Activated CD8-positive, alpha-beta T cell treated with anti-CD3 and anti-CD28 coated beads, Interleukin-2, amount 10 ng/mL, durations not matched to agents 7 days and 5 days (primary cell): ENCODE measurements at regions not wholly inside any gene's neighbourhood (a gene's known extent, or its start where the extent isn't known, plus 50 kb on each side); places are given as distances from the start of the nearest gene placed in this dataset.
"Not testable (repeated sequence)": the region's sequence is repeated elsewhere in the genome, so short reads cannot be mapped to it uniquely, and the experiment has no call there.

Experiments used
- ATAC-seq: fragments of 150-1000 bp; cut with Tn5 transposase; one replicate; pipeline ENCODE4 v1.10.0; 2021; ENCODE audit warnings: moderate library complexity
- CTCF ChIA-PET: fragments of 350-600 bp; sonication (Branson Sonifier 250); formaldehyde crosslinking; loops from one replicate; lab custom pipeline; 2021; ENCODE audit warnings: antibody characterized with exemption; lab: Charles Lee
- POLR2A ChIA-PET: fragments of 350-600 bp; sonication (Branson Sonifier 250); formaldehyde crosslinking; loops from one replicate; lab custom pipeline; 2021; ENCODE audit warnings: antibody characterized with exemption; lab: Charles Lee
- DNase-seq: peaks from one replicate; pipeline ENCODE4 v3.0.0-alpha.2; 2020
- H3K27ac Mint-ChIP-seq: one replicate; pipeline ENCODE4 v1.8.0; 2021; ENCODE audit warnings: mild to moderate bottlenecking, mixed read lengths
- H3K27me3 Mint-ChIP-seq: one replicate; pipeline ENCODE4 v1.8.0; 2021; ENCODE audit warnings: low read depth, mixed read lengths
- H3K36me3 Mint-ChIP-seq: one replicate; pipeline ENCODE4 v1.8.0; 2021; ENCODE audit warnings: low read depth, mixed read lengths
- H3K4me1 Mint-ChIP-seq: one replicate; pipeline ENCODE4 v1.8.0; 2021; ENCODE audit warnings: low read depth, mixed read lengths
- H3K4me3 Mint-ChIP-seq: one replicate; pipeline ENCODE4 v1.8.0; 2021; ENCODE audit warnings: mild to moderate bottlenecking, mixed read lengths
- H3K9me3 Mint-ChIP-seq: one replicate; pipeline ENCODE4 v1.8.0; 2022; ENCODE audit warnings: mixed read lengths; ENCODE audit not compliant: insufficient read depth

DNA sequence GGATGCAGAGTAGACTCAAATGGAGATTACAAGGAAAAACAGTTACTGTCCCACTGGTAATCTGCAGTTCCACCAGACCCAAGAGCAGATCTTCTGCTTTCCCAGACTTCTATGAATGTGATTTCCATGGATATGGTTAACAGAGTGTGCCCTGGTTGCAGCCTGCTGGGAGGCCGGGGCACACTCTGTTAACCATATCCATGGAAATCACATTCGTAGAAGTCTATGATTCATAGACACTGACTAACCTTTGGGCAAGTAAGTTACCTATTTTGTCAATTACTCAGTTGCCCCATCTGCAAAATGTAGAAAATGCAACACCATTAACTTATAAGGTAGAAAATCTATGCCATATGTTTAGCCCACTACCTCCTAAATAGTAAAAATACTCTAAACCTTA lies 443.1 kb upstream of the PITX2 start:
- Mint-ChIP-seq H3K36me3 (no peaks in the 10 kb centered on the region), H3K27ac (no peak overlapping the region), H3K4me1 (no peaks in the 10 kb centered on the region), H3K4me3 (no peak overlapping the region), H3K9me3 (no peaks in the 10 kb centered on the region), H3K27me3 (no peaks in the 10 kb centered on the region)
- ChIA-PET POLR2A (no interaction called here), CTCF (no interaction called here)
- DNase-seq (no peak), ATAC-seq (no peak)

DNA sequence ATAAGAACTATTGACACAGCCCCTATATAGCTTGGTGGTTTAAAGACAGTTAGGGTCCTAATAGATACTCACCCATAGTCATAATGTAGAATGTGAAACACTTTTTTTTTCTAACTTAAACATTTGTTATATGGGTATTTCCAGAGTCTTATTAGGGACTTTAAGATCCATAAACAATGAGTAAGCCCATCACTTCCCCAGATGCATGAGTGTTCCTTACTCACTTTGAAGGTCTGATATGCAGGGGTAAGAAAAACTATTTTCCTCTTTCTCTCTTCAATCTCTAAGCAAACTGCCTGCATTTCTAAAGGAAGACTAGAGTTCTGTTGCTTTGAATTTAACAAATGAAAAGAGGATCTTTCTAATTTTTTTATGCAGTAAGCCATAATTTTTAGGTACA lies 443.6 kb upstream of the PITX2 start:
- H3K36me3 Mint-ChIP-seq, result no peaks in the 10 kb centered on the region
- no peak overlapping the region for H3K27ac Mint-ChIP-seq
- H3K9me3 Mint-ChIP-seq, result no peaks in the 10 kb centered on the region
- CTCF ChIA-PET, result no interaction called here
- no peaks in the 10 kb centered on the region for H3K27me3 Mint-ChIP-seq
- no peak overlapping the region for H3K4me3 Mint-ChIP-seq
- ATAC-seq (no peak), DNase-seq (no peak)
- no peaks in the 10 kb centered on the region for H3K4me1 Mint-ChIP-seq
- POLR2A ChIA-PET, result no interaction called here

DNA sequence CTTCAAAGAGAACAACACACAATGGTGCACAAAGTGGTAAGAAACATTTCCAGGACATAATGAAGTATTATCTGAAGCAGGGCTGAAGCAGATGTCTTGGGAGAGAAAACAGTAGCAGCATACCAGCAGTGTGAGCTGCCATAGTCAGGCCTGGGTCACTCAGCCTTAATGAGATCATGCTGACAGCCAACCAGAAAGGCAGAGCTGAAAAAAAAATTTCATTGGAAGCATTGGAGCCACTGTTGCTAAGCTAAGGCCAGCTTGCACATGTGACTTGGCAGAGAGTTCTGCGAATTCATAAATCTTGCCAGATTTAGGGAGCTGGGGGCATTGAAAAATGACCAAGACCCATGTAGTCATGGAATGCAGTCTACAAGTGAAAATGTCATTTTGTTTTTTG lies 444.0 kb upstream of the PITX2 start:
- no peak for ATAC-seq
- CTCF ChIA-PET, result no interaction called here
- no peaks in the 10 kb centered on the region for H3K4me1 Mint-ChIP-seq
- no peak overlapping the region for H3K27ac Mint-ChIP-seq
- POLR2A ChIA-PET, result no interaction called here
- no peaks in the 10 kb centered on the region for H3K36me3 Mint-ChIP-seq
- no peaks in the 10 kb centered on the region for H3K27me3 Mint-ChIP-seq
- H3K9me3 Mint-ChIP-seq, result no peaks in the 10 kb centered on the region
- H3K4me3 Mint-ChIP-seq, result no peak overlapping the region
- DNase-seq, result no peak

DNA sequence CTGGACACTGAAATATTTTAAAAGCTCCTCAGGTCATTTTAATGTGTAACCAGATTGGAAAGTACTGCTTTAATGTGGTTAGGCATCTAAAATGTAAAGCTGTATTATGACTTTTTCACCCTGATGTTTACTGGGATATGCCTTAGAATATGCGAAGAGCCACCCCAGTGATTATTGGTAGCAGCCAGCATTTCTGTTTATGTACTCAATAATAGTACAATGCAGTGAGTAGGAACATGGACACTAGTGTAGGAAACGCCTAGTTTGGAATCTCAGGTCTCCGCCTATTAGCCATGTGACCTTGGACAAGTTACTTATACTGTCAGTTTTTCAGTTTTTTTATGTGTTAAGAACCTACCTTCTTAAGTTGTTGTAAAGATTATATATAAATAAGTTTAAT lies 446.0 kb upstream of the PITX2 start:
- POLR2A ChIA-PET, result no interaction called here
- peaks cover 3% of the 10 kb centered on the region for H3K9me3 Mint-ChIP-seq

DNA sequence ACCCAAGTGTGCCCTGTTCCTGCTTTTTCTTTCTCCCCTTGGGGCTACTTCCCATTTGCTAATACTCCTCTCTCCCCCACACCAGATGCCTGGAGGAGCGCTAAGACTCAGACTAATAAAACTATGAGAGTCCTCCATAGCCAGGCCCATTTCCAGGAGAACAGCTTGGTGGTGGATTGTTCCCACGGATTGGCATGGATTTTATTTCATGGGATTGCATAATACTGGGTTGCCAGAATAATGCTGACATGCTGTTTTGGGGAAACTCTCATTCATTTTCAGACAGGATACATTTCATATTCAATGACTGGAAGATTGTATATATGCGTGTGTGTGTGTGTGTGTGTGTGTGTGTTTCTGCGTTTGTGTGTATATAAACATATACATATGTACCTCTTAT lies 447.5 kb upstream of the PITX2 start:
- CTCF ChIA-PET, result no interaction called here
- no peak overlapping the region for H3K4me3 Mint-ChIP-seq
- H3K4me1 Mint-ChIP-seq, result no peaks in the 10 kb centered on the region
- DNase-seq (no peak), ATAC-seq (no peak)
- no peaks in the 10 kb centered on the region for H3K36me3 Mint-ChIP-seq
- H3K27me3 Mint-ChIP-seq, result no peaks in the 10 kb centered on the region
- peaks cover 6% of the 10 kb centered on the region for H3K9me3 Mint-ChIP-seq
- POLR2A ChIA-PET, result no interaction called here
- H3K27ac Mint-ChIP-seq, result no peak overlapping the region

More for the DNA sequence above, 446.0 kb upstream of the PITX2 start:
- no peaks in the 10 kb centered on the region for H3K4me1 Mint-ChIP-seq
- no peaks in the 10 kb centered on the region for H3K27me3 Mint-ChIP-seq
- H3K27ac Mint-ChIP-seq, result no peak overlapping the region
- H3K4me3 Mint-ChIP-seq, result no peak overlapping the region
- no peak for DNase-seq
- ATAC-seq, result no peak
- H3K36me3 Mint-ChIP-seq, result no peaks in the 10 kb centered on the region
- CTCF ChIA-PET, result no interaction called here

DNA sequence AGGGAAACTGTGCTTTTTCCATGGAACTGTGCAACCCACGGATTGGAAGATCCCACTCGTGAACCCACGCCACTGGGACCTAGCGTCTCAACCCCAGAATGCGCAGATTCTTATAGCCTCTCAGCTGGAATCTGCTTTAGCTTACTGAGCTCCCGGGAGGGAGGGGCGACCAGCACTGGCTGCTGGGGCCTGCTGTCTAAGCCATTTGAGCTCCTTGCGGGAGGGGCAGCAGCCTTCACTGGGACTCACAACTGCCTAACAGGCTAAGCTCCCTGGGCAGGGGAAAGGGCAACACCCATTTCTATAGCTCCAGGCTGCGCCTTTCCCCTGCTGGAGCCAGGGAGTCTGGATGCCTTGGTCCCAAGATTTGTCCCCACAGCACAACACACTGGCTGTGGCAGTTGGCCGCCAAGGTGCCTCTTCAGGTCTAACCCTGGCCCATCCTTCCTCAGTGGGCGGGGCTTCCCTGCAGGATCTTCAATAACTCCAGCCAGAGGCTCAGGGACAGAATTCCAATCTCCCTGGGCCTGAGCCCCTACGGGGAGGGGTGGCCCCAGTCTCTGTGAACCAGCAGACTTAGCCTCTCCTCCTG lies 451.7 kb upstream of the PITX2 start:
- no peak for DNase-seq
- ChIA-PET CTCF (no interaction called here), POLR2A (no interaction called here)
- no peak for ATAC-seq
- no peaks in the 10 kb centered on the region for H3K27me3 Mint-ChIP-seq
- no peak overlapping the region for H3K4me3 Mint-ChIP-seq
- H3K9me3 Mint-ChIP-seq, result peaks cover 10% of the 10 kb centered on the region
- H3K27ac Mint-ChIP-seq, result no peak overlapping the region
- H3K4me1 Mint-ChIP-seq, result no peaks in the 10 kb centered on the region
- H3K36me3 Mint-ChIP-seq, result no peaks in the 10 kb centered on the region

DNA sequence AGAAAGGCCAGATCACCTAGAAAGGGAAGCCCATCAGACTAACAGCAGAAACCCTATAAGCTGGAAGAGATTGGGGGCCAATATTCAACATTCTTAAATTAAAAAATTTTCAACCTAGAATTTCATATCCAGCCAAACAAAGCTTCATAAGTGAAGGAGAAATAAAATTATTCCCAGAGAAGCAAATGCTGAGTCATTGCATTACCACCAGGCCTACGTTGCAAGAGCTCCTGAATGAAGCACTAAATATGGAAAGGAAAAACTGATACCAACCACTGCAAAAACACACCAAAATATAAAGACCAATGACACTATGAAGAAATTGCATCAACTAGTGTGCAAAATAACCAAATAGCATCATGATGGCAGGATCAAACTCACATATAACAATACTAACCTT lies 453.4 kb upstream of the PITX2 start:
- H3K4me1 Mint-ChIP-seq, H3K27me3 Mint-ChIP-seq, DNase-seq, ATAC-seq, H3K27ac Mint-ChIP-seq, POLR2A ChIA-PET, CTCF ChIA-PET, H3K36me3 Mint-ChIP-seq, H3K4me3 Mint-ChIP-seq: not testable (repeated sequence)
- peaks cover 10% of the 10 kb centered on the region for H3K9me3 Mint-ChIP-seq

DNA sequence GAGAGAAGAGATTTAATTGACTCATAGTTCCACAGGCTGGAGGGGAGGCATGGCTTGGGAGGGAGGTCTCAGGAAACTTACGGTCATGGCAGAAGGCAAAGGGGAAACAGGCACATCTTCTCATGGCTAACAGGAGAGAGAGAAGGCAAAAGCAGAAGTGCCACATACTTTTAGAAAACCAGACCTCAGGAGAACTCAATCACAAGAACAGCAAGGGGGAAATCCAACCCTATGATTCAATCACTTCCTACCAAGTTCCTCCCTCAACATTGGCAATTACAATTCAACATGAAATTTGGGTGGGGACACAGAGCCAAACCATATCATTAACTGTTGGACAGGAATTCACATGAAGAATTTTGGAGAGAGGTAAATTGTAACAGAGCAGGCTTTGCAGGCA lies 485.3 kb upstream of the PITX2 start:
- CTCF ChIA-PET, result no interaction called here
- H3K4me1 Mint-ChIP-seq, result no peaks in the 10 kb centered on the region
- H3K4me3 Mint-ChIP-seq, result no peak overlapping the region
- ATAC-seq (no peak), DNase-seq (no peak)
- H3K27me3 Mint-ChIP-seq, result no peaks in the 10 kb centered on the region
- H3K9me3 Mint-ChIP-seq, result no peaks in the 10 kb centered on the region
- no peak overlapping the region for H3K27ac Mint-ChIP-seq
- POLR2A ChIA-PET, result no interaction called here
- H3K36me3 Mint-ChIP-seq, result no peaks in the 10 kb centered on the region

DNA sequence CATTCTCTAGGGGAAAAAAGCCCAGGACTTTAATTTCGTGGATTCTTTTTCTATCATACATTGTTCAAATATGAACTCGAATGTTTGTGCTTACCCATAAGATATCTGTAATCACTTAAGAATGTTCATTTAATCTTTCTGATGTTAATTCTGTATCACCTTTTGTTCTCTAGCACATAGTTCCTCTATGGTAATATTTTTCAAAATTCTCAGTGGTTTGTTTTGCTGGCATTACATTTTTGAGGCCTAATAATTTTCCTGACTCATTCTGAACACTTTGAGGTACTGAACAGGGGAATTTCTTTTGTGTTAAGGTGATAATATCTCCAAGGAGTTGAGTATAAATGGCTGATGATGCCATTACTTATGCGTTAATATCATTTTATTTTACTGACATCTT lies 490.7 kb upstream of the PITX2 start:
- POLR2A ChIA-PET, result no interaction called here
- Mint-ChIP-seq H3K4me1 (no peaks in the 10 kb centered on the region), H3K36me3 (no peaks in the 10 kb centered on the region), H3K9me3 (no peaks in the 10 kb centered on the region), H3K27me3 (no peaks in the 10 kb centered on the region), H3K27ac (no peak overlapping the region), H3K4me3 (no peak overlapping the region)
- ATAC-seq (no peak), DNase-seq (no peak)
- CTCF ChIA-PET, result no interaction called here

DNA sequence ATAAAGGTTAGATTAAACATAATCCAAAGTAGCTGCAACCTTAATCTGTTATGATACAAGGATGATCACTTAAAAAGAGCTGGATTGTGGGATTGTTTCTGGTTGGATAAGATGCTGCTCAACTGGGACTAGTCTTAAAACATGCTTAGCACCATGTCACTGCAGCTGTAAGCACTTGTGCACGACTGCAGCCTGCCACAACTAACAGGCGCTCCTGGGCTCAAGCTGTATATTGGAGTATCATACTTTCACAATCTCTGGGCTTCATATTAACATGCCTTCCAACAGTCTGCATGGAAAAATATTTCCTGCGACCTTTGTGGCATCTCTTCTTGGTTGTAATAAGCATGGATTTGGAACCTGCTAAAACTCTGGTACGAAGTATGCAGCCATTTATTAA lies 493.0 kb upstream of the PITX2 start:
- Mint-ChIP-seq H3K36me3 (no peaks in the 10 kb centered on the region), H3K27ac (no peak overlapping the region), H3K27me3 (no peaks in the 10 kb centered on the region), H3K9me3 (no peaks in the 10 kb centered on the region), H3K4me3 (no peak overlapping the region), H3K4me1 (no peaks in the 10 kb centered on the region)
- ChIA-PET CTCF (no interaction called here), POLR2A (no interaction called here)
- no peak for DNase-seq
- ATAC-seq, result no peak

DNA sequence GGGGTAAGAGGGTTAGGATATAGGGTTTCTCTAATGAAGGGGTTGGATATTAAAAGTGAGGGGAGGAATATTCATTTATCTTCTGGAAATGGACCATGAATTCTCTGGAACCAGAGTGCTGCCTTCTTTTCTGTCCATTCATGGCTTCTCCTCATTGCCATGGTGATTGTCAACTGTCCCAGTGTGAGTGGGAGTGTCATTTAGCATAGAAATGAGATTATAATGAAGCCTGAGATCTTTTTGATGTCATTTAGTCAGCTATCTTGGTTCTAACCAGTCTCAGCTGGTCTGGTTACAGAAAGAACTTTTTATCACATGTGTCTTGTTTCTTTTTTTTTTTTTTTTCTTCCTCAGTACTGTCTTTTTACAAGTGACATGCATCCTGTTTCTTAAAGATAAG lies 497.3 kb upstream of the PITX2 start:
- ATAC-seq (no peak), DNase-seq (no peak)
- CTCF ChIA-PET, result no interaction called here
- Mint-ChIP-seq H3K4me3 (no peak overlapping the region), H3K27ac (no peak overlapping the region), H3K9me3 (no peaks in the 10 kb centered on the region), H3K36me3 (no peaks in the 10 kb centered on the region), H3K27me3 (no peaks in the 10 kb centered on the region), H3K4me1 (no peaks in the 10 kb centered on the region)
- POLR2A ChIA-PET, result no interaction called here

DNA sequence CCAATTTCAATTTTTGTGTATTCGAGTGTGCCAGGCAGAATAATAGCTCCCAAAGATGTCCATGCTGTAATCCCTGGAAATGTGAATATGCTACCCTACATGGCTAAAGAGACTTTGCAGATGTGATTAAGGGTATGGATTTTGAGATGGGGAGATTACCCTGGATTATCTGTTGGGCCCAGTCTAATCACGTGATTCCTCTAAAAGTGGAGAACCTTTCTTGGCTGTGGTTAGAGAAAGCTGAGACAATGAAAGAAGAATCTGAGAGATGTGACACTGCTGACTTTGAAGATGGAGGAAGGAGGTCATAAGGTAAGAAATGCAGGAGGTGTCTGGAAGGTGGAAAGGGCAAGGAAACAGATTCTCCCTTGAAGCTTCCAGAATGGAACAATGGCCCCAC lies 503.5 kb upstream of the PITX2 start:
- no peaks in the 10 kb centered on the region for H3K9me3 Mint-ChIP-seq
- no peaks in the 10 kb centered on the region for H3K36me3 Mint-ChIP-seq
- POLR2A ChIA-PET, result no interaction called here
- no peaks in the 10 kb centered on the region for H3K4me1 Mint-ChIP-seq
- no peak for DNase-seq
- H3K27ac Mint-ChIP-seq, result no peak overlapping the region
- H3K27me3 Mint-ChIP-seq, result no peaks in the 10 kb centered on the region
- no peak for ATAC-seq
- H3K4me3 Mint-ChIP-seq, result no peak overlapping the region
- CTCF ChIA-PET, result no interaction called here

DNA sequence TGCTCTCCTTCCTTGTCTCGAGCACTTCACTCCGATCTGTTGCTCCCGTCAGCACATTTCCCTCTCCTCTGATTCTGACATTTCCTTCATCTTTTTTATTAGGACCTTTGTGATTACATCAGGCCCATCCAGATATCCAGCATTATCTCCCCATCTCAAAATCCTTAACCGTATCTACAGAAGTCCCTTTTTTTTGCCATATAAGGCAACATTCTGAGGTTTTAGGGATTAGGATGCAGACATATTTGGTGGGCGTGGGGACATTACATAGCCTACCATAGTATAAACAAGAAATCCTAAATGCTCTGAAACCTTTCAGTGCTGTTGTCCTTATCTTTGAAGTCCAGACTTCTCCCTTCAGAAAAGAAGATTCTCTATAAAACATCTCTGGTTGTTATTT lies 505.0 kb upstream of the PITX2 start:
- POLR2A ChIA-PET, result no interaction called here
- DNase-seq (no peak), ATAC-seq (no peak)
- no peaks in the 10 kb centered on the region for H3K4me1 Mint-ChIP-seq
- no peaks in the 10 kb centered on the region for H3K36me3 Mint-ChIP-seq
- H3K27me3 Mint-ChIP-seq, result no peaks in the 10 kb centered on the region
- H3K4me3 Mint-ChIP-seq, result no peak overlapping the region
- H3K9me3 Mint-ChIP-seq, result no peaks in the 10 kb centered on the region
- H3K27ac Mint-ChIP-seq, result no peak overlapping the region
- CTCF ChIA-PET, result no interaction called here
